MM.1S (cell line): ENCODE measurements at regions not wholly inside any gene's neighbourhood (a gene's known extent, or its start where the extent isn't known, plus 50 kb on each side); places are given as distances from the start of the nearest gene placed in this dataset.

ENCODE experiments used
- DNase-seq: peaks from one replicate; pipeline ENCODE4 v3.0.0-alpha.2; 2015
- H2AFZ ChIP-seq: fragments of 300-600 bp; sonication (generic); 2 replicates; pipeline ENCODE4 v1.6.0; 2016; ENCODE audit warnings: antibody characterized with exemption, low read length
- H3F3A ChIP-seq: fragments of 300-600 bp; sonication (generic); 2 replicates; pipeline ENCODE4 v1.6.1; 2016; ENCODE audit warnings: mild to moderate bottlenecking, antibody characterized with exemption, low read length, moderate library complexity, mixed read lengths; ENCODE audit not compliant: insufficient read depth
- H3K27ac ChIP-seq: fragments of 300-600 bp; sonication (generic); 2 replicates; pipeline ENCODE4 v1.5.1; 2016; ENCODE audit warnings: mild to moderate bottlenecking, low read length
- H3K27me3 ChIP-seq: fragments of 300-600 bp; sonication (generic); replicated peaks from 2 replicates; pipeline ENCODE4 v1.6.0; 2016; ENCODE audit warnings: low read length; ENCODE audit not compliant: insufficient read depth
- H3K36me3 ChIP-seq: fragments of 300-600 bp; sonication (generic); replicated peaks from 2 replicates; pipeline ENCODE4 v1.6.1; 2016; ENCODE audit warnings: mild to moderate bottlenecking, low read length, mixed read lengths; ENCODE audit not compliant: insufficient read depth
- H3K4me1 ChIP-seq: fragments of 300-600 bp; sonication (generic); 2 replicates; pipeline ENCODE4 v1.6.1; 2016; ENCODE audit warnings: low read length, mixed read lengths
- H3K4me2 ChIP-seq: fragments of 300-600 bp; sonication (generic); 2 replicates; pipeline ENCODE4 v1.6.0; 2016; ENCODE audit warnings: low read depth, low read length
- H3K4me3 ChIP-seq: fragments of 300-600 bp; sonication (generic); 2 replicates; pipeline ENCODE4 v1.5.1; 2016; ENCODE audit warnings: low read length, mixed read lengths
- H3K79me2 ChIP-seq: fragments of 300-600 bp; sonication (generic); 2 replicates; pipeline ENCODE4 v1.6.1; 2016; ENCODE audit warnings: mixed run types, low read length, mixed read lengths
- H3K9ac ChIP-seq: fragments of 300-600 bp; sonication (generic); 2 replicates; pipeline ENCODE4 v1.6.1; 2016; ENCODE audit warnings: low read length, mixed read lengths
- H3K9me2 ChIP-seq: fragments of 300-600 bp; sonication (generic); replicated peaks from 2 replicates; pipeline ENCODE4 v1.6.1; 2016; ENCODE audit warnings: mild to moderate bottlenecking, low read length, mixed read lengths; ENCODE audit not compliant: insufficient read depth
- H3K9me3 ChIP-seq: fragments of 300-600 bp; sonication (generic); replicated peaks from 2 replicates; pipeline ENCODE4 v1.6.1; 2016; ENCODE audit warnings: mild to moderate bottlenecking, low read length, mixed read lengths; ENCODE audit not compliant: insufficient read depth
- H4K20me1 ChIP-seq: fragments of 300-600 bp; sonication (generic); 2 replicates; pipeline ENCODE4 v1.6.1; 2016; ENCODE audit warnings: mild to moderate bottlenecking, low read length, moderate library complexity, mixed read lengths; ENCODE audit not compliant: insufficient read depth
- EZH2 ChIP-seq: fragments of 300-600 bp; sonication (generic); optimal IDR thresholded peaks from 2 replicates; pipeline ENCODE3; 2017; ENCODE audit warnings: low read depth, mild to moderate bottlenecking, antibody characterized with exemption, low read length, mixed read lengths
- EZH2phosphoT487 ChIP-seq: fragments of 300-600 bp; sonication (generic); IDR thresholded peaks from 2 replicates; pipeline ENCODE4 v1.6.1; 2018; ENCODE audit warnings: antibody characterized with exemption, low read length
- TF ChIP-seq, protein P1 (sequence below): fragments of 300-600 bp; sonication (generic); IDR thresholded peaks from 2 replicates; pipeline ENCODE4 v1.5.1; 2016; ENCODE audit warnings: antibody characterized with exemption, low read length, mixed read lengths

DNA sequence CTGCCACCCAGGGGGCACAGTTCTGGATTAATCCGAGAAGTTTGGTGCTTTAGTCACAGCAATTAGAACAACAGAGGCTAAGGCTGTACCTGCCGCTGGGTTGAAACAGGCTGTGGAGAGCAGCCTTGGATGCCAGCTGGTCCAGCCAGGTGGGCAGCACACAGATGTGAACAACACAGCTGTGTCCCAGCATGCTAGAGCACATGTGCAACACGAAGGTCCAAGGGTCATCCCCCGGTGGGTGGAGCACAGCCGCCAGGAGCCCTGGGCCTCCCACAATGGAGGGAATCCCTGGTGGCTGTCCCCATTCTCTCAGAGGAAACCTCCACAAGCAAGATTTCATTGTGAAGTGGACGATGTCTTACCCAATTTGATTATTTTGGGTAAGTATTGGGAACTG is 99.2 kb upstream of the SYNDIG1 start:
- H3K4me3 ChIP-seq = no peak overlapping the region
- no peaks in the 10 kb centered on the region for H3K9me2 ChIP-seq
- H4K20me1 ChIP-seq = no peaks in the 10 kb centered on the region
- H3K4me2 ChIP-seq = no peak overlapping the region
- H3K36me3 ChIP-seq = no peaks in the 10 kb centered on the region
- no peaks in the 10 kb centered on the region for H3F3A ChIP-seq
- no peak overlapping the region for H3K9ac ChIP-seq
- DNase-seq = no peak
- H3K4me1 ChIP-seq = no peaks in the 10 kb centered on the region
- H2AFZ ChIP-seq = no peak overlapping the region
- TF ChIP-seq EZH2phosphoT487 (no peak), EZH2 (no peak)
- TF ChIP-seq, protein P1, sequence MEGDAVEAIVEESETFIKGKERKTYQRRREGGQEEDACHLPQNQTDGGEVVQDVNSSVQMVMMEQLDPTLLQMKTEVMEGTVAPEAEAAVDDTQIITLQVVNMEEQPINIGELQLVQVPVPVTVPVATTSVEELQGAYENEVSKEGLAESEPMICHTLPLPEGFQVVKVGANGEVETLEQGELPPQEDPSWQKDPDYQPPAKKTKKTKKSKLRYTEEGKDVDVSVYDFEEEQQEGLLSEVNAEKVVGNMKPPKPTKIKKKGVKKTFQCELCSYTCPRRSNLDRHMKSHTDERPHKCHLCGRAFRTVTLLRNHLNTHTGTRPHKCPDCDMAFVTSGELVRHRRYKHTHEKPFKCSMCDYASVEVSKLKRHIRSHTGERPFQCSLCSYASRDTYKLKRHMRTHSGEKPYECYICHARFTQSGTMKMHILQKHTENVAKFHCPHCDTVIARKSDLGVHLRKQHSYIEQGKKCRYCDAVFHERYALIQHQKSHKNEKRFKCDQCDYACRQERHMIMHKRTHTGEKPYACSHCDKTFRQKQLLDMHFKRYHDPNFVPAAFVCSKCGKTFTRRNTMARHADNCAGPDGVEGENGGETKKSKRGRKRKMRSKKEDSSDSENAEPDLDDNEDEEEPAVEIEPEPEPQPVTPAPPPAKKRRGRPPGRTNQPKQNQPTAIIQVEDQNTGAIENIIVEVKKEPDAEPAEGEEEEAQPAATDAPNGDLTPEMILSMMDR = no peak
- no peak overlapping the region for H3K27ac ChIP-seq
- H3K9me3 ChIP-seq = no peaks in the 10 kb centered on the region
- H3K79me2 ChIP-seq = no peaks in the 10 kb centered on the region
- no peaks in the 10 kb centered on the region for H3K27me3 ChIP-seq

DNA sequence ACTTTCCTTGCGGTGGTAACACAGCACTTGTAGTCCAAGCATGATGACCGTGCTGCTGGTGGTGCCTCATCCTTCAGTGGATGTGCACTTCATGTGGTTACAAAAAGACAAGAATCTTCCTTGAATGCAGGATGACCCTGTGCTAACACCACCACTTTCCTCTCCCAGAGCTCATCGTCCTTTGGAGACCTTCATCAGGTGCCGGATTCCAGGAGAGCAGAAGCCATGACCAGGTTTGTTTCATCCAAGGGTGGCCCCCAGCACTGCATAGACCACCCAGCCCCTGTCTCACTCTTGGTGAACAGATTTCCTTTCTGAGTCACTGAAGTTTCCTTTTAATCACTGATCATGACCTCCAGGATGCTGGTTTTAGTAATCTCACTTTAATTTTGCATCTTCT is 101.2 kb upstream of the SYNDIG1 start:
- Histone ChIP-seq H3K4me1 (no peaks in the 10 kb centered on the region), H3K9me2 (no peaks in the 10 kb centered on the region), H4K20me1 (no peaks in the 10 kb centered on the region), H3K4me2 (no peak overlapping the region), H3K36me3 (no peaks in the 10 kb centered on the region), H3K27ac (no peak overlapping the region), H2AFZ (no peak overlapping the region), H3K79me2 (no peaks in the 10 kb centered on the region), H3K9ac (no peak overlapping the region), H3K27me3 (no peaks in the 10 kb centered on the region), H3K9me3 (no peaks in the 10 kb centered on the region), H3K4me3 (no peak overlapping the region), H3F3A (no peaks in the 10 kb centered on the region)
- TF ChIP-seq EZH2 = no peak
- TF ChIP-seq EZH2phosphoT487 = no peak
- TF ChIP-seq, protein P1 = no peak
- no peak for DNase-seq

DNA sequence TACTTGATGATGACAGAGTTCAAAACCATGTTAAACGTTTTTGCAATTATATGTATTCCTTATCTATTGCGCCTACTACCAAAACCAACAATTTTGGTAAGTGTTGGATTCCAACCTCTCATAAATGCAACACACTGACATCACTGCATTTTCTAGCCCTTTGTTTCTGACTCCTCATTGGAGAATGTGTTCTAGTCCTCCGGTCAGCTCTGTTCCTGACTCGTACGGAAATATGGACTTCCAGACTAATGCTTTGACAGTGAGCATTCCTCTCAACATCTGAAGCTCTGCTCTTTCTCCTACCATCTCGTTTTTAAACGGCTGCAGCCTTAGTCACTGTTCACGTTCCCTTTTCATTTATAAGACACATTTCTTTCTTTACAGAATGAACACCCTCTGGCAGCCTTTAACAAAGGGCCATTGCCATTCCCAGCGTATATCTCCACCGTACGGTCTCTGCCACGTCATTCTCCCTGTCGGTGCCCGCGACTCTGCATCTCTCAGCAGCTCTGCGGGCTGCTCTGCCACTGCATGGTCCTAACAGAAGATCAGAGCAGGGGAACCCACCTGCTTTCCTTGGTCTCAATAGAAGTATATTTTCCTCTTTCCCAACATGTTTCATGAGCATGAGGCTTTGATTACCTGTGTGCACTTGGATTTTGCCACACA is 103.0 kb upstream of the SYNDIG1 start:
- Histone ChIP-seq H3K36me3 (no peaks in the 10 kb centered on the region), H3K4me3 (no peak overlapping the region), H3K79me2 (no peaks in the 10 kb centered on the region), H3K4me2 (no peak overlapping the region), H3K27me3 (no peaks in the 10 kb centered on the region), H3K27ac (no peak overlapping the region), H3K9me2 (no peaks in the 10 kb centered on the region), H3K9ac (no peak overlapping the region), H3F3A (no peaks in the 10 kb centered on the region), H3K9me3 (no peaks in the 10 kb centered on the region), H4K20me1 (no peaks in the 10 kb centered on the region), H2AFZ (no peak overlapping the region), H3K4me1 (no peaks in the 10 kb centered on the region)
- no peak for DNase-seq
- TF ChIP-seq EZH2 = no peak
- TF ChIP-seq EZH2phosphoT487 = no peak
- TF ChIP-seq, protein P1 = no peak
